ENCODE measurements at regions not wholly inside any gene's neighbourhood (a gene's known extent, or its start where the extent isn't known, plus 50 kb on each side); places are given as distances from the start of the nearest gene placed in this dataset.
"Not testable (repeated sequence)": the region's sequence is repeated elsewhere in the genome, so short reads cannot be mapped to it uniquely, and the experiment has no call there.

DNA sequence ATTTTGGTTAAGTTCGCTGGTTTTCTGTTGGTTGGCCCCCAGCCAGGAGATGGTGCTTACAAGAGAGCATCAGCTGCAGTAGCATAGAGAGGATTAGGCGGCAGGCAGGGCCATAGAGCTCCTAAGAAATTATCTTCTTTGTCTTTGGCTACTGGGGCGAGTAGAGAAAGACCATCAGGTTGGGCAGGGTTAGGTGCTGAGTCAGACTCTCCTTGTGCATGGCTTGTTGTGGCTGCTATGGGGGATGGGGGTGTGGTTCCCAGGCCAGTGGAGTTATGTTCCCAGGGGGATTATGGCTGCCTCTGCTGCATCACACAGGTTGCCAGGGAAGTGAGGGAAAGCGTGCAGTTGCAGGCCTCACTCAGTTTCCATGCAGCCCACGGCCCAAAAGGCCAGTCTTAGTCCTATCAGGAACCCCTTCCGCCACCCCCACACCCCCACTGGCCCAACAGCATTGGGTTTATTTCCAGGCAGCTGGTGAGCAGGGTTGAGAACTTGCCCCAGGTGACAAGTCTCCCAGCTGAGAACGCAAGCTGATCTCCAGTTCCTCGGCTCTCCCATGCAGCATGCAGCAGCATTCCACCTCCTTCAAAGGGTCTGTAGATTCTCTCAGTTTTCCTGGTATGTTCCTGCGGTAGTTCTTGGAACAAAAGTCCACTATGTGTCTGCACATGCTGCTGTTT lies 243.7 kb downstream of the UTRN start:
- ATAC-seq, result no peak
- Mint-ChIP-seq H3K27ac (no peak overlapping the region), H3K4me1 (peaks cover 6% of the 10 kb centered on the region), H3K9me3 (ENCODE audit: low read depth) (peaks cover 5% of the 10 kb centered on the region), H3K36me3 (peaks cover 83% of the 10 kb centered on the region), H3K4me3 (no peak overlapping the region), H3K27me3 (no peaks in the 10 kb centered on the region)
- CTCF ChIA-PET, result interaction anchor here (1.4 kb wide), 1 partner anchor 10 kb away, joined by 3 read pairs; no protein-coding TSS in a partner anchor
- no peak for DNase-seq

DNA sequence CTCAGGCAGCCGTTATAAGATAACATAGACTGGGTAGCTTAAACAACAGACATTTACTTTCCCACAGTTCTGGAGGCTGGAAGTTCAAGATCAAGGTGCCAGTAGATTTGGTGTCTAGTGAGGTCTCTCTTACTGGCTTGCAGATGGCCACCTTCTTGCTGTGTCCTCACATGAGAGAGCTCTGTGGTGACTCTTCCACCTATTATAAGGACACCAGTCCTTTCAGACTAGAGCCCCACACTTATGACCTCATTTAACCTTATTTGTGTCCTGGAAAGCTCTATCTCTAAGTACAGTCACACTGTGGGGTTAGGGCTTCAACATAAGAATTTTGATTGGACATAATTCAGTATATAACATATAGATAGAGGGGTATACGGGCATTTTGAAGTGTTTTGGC lies 245.0 kb downstream of the UTRN start:
- Mint-ChIP-seq H3K4me1 (peaks cover 6% of the 10 kb centered on the region), H3K9me3 (ENCODE audit: low read depth) (peaks cover 5% of the 10 kb centered on the region), H3K4me3 (no peak overlapping the region), H3K27me3 (no peaks in the 10 kb centered on the region), H3K36me3 (peaks cover 81% of the 10 kb centered on the region), H3K27ac (no peak overlapping the region)
- CTCF ChIA-PET, result no interaction called here
- DNase-seq (no peak), ATAC-seq (no peak)

GRCh38 chr6:144532238-144532637 lies 247.1 kb downstream of the UTRN start:
- CTCF ChIA-PET, result interaction anchor here (1.2 kb wide), 1 partner anchor 10 kb away, joined by 3 read pairs; no protein-coding TSS in a partner anchor
- not testable (repeated sequence) for H3K9me3 Mint-ChIP-seq (ENCODE audit: low read depth); H3K4me1 Mint-ChIP-seq; H3K27me3 Mint-ChIP-seq; ATAC-seq; H3K27ac Mint-ChIP-seq; DNase-seq; H3K4me3 Mint-ChIP-seq
- peaks cover 70% of the 10 kb centered on the region for H3K36me3 Mint-ChIP-seq

- Mint-ChIP-seq H3K9me3 (ENCODE audit: low read depth) (peaks cover 5% of the 10 kb centered on the region), H3K27me3 (no peaks in the 10 kb centered on the region), H3K4me1 (peaks cover 5% of the 10 kb centered on the region), H3K27ac (no peak overlapping the region), H3K36me3 (peaks cover 60% of the 10 kb centered on the region), H3K4me3 (no peak overlapping the region)
- ATAC-seq, result no peak
- CTCF ChIA-PET, result no interaction called here
- DNase-seq, result no peak
Measured at GRCh38 chr6:144534180-144534579, 249.0 kb downstream of the UTRN start.

- H3K4me3 Mint-ChIP-seq, result no peak overlapping the region
- no peaks in the 10 kb centered on the region for H3K27me3 Mint-ChIP-seq
- peaks cover 3% of the 10 kb centered on the region for H3K9me3 Mint-ChIP-seq (ENCODE audit: low read depth)
- no peak for DNase-seq
- CTCF ChIA-PET, result no interaction called here
- no peak overlapping the region for H3K27ac Mint-ChIP-seq
- peaks cover 2% of the 10 kb centered on the region for H3K4me1 Mint-ChIP-seq
- no peak for ATAC-seq
- peaks cover 59% of the 10 kb centered on the region for H3K36me3 Mint-ChIP-seq
Measured at GRCh38 chr6:144535630-144536029, 250.5 kb downstream of the UTRN start.

DNA sequence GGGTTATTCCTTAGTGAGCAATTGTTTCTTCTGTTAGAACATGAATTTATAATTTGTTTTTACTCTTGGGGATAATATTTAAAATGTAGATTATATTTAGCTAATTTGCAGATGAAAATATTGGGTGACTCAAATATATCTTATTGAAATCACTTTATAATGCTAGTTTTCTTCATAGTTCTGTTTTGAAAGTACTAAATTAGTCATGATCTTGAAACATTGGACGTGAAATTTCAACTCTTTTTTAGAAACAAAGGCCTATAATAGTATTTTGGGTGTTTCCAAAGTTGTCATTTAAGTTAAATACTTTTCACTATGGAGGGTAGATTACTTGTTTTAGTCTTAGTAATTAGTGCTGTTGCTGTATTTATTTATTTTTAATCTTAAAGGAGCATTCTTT lies 250.9 kb downstream of the UTRN start:
- no peak for DNase-seq
- H3K9me3 Mint-ChIP-seq (ENCODE audit: low read depth), result peaks cover 3% of the 10 kb centered on the region
- CTCF ChIA-PET, result no interaction called here
- peaks cover 2% of the 10 kb centered on the region for H3K4me1 Mint-ChIP-seq
- no peak overlapping the region for H3K4me3 Mint-ChIP-seq
- ATAC-seq, result no peak
- no peak overlapping the region for H3K27ac Mint-ChIP-seq
- H3K27me3 Mint-ChIP-seq, result no peaks in the 10 kb centered on the region
- H3K36me3 Mint-ChIP-seq, result peaks cover 59% of the 10 kb centered on the region

DNA sequence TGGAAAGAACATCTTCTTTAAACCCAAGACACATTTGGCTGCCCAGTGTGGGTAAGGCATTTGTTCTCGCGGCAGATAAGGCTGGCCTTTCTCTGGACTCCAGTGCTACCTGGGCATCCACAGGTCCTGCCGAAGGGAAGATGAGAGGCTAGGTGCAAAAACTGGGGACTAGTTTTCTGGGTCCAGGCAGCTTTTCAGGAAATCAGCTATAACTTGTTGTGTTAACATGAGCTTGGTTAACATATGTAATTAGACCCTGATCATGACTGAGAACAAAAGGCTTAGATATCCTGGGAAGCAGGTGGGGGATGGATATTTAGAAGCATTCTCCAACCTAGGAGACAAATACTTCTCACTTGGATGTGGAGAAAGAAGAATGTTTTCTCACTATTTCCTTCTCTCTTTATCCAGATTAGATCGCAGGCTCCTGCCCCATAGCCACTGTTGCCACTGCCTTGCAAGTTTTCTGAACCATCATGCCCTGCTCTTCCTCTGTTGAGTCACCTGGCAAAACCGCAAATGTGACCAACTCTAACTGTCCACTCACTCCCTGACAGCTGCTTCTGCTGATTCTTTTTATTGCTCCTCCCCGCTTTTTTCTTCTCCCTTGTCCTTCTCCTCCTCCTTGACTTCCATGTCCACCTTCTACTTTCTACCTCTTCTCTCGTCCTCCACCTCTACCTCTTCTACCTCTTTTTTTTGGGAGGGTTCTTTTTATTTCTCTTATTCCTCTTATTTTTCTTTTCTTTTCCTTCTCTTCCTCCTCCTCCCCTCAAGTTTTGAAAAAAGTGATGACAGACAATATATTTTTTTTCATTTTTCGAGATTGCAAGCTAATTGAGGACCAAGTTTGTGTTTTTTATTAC lies 258.1 kb downstream of the UTRN start:
- Mint-ChIP-seq H3K36me3 (peaks cover 66% of the 10 kb centered on the region), H3K4me1 (peaks cover 37% of the 10 kb centered on the region), H3K4me3 (no peak overlapping the region), H3K27ac (peak overlapping the region; percentile 54), H3K9me3 (ENCODE audit: low read depth) (peaks cover 6% of the 10 kb centered on the region), H3K27me3 (no peaks in the 10 kb centered on the region)
- CTCF ChIA-PET, result no interaction called here
- DNase-seq (peak; percentile 44), ATAC-seq (peak; percentile 31)

DNA sequence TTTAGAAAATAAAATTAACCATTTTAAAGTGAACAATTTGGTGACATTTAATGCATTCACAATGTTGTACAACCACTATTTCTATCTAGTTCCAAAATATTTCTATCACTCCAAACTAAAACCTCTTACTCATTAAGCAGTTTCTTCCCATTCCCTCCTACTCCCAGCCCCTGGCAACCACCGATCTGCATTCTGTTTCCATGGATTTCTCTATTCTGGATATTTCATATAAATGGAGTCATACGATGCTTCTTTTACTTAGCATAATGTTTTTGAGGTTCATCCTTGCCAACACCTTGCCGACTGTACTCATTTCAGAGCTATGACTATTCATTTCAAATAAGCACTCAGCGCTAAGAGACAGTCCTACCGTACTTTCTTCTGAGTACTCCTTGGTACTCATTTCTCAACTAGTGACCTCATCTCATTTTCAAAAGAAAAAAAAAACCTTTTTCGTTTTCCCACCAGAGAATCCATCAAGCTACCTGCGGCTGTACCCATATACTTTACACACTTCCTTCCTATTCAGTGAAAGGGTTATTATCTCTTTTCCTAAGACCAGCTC lies 259.2 kb downstream of the UTRN start:
- no peak for DNase-seq
- CTCF ChIA-PET, result interaction anchor here (0.6 kb wide), 1 partner anchor 18 kb away, joined by 3 read pairs; no protein-coding TSS in a partner anchor
- ATAC-seq, result peak; percentile 93
- H3K27ac Mint-ChIP-seq, result peak overlapping the region; percentile 21
- H3K4me1 Mint-ChIP-seq, result peaks cover 37% of the 10 kb centered on the region
- peaks cover 6% of the 10 kb centered on the region for H3K9me3 Mint-ChIP-seq (ENCODE audit: low read depth)
- H3K4me3 Mint-ChIP-seq, result no peak overlapping the region
- H3K36me3 Mint-ChIP-seq, result peaks cover 67% of the 10 kb centered on the region
- H3K27me3 Mint-ChIP-seq, result no peaks in the 10 kb centered on the region

DNA sequence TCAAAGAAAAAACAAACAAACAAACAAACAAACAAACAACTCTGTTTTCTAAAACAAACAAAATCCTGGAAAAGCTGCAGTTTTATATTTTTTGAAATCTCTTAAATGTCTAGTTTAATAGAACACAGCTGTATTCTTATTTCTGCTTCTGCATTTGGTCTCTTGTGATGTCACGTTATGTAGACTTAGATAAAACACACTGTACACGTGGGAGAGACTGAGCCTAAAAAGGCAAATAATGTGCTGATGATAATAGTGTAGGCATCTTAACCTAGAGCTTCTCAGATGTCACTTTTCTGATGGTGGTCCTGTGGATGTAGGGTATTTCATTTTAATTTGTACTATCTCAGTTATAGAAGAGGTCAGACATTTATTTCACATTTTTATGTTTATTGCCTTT lies 261.7 kb downstream of the UTRN start:
- peaks cover 71% of the 10 kb centered on the region for H3K36me3 Mint-ChIP-seq
- peaks cover 6% of the 10 kb centered on the region for H3K9me3 Mint-ChIP-seq (ENCODE audit: low read depth)
- no peak overlapping the region for H3K27ac Mint-ChIP-seq
- ATAC-seq, result no peak
- CTCF ChIA-PET, result interaction anchor here (1.6 kb wide), 1 partner anchor 22 kb away, joined by 4 read pairs; no protein-coding TSS in a partner anchor
- H3K4me1 Mint-ChIP-seq, result peaks cover 34% of the 10 kb centered on the region
- DNase-seq, result no peak
- no peaks in the 10 kb centered on the region for H3K27me3 Mint-ChIP-seq
- H3K4me3 Mint-ChIP-seq, result no peak overlapping the region

DNA sequence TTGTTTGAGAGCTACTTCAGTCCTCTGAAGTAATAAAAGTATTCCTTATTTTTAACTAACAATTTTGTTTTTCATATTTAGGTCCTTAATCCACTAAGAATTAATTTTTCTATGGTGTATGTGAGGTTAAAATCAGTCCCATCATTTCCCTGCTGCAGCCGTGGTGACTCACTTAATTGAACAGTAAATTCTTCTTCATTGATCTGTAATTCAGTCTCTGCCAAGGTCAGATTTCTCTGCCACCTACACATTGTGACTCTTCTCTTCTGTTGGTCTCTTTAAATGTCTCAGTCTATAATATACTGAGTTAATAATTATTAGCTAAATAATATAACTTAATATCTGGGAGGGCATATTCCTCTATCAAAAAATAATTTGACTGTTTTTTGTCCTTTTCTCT lies 262.3 kb downstream of the UTRN start:
- Mint-ChIP-seq H3K27me3 (no peaks in the 10 kb centered on the region), H3K36me3 (peaks cover 71% of the 10 kb centered on the region), H3K4me1 (peaks cover 28% of the 10 kb centered on the region), H3K27ac (no peak overlapping the region), H3K9me3 (ENCODE audit: low read depth) (peaks cover 6% of the 10 kb centered on the region), H3K4me3 (no peak overlapping the region)
- CTCF ChIA-PET, result interaction anchor here (1.6 kb wide), 1 partner anchor 22 kb away, joined by 4 read pairs; no protein-coding TSS in a partner anchor
- no peak for ATAC-seq
- DNase-seq, result no peak

DNA sequence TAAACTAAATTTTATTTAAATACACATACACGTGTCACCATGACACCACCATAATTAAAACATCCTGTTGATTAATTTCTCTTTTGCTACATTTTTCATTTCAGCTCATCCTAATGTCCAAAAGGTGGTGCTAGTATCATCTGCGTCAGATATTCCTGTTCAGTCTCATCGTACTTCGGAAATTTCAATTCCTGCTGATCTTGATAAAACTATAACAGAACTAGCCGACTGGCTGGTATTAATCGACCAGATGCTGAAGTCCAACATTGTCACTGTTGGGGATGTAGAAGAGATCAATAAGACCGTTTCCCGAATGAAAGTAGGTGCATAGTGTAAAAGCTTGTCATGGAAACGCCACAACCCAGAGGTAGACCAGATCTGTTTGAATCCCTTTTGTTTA lies 263.4 kb downstream of the UTRN start:
- Mint-ChIP-seq H3K9me3 (ENCODE audit: low read depth) (peaks cover 6% of the 10 kb centered on the region), H3K36me3 (peaks cover 67% of the 10 kb centered on the region)
- CTCF ChIA-PET, result interaction anchor here (1.4 kb wide), 1 partner anchor 18 kb away, joined by 4 read pairs; no protein-coding TSS in a partner anchor

DNA sequence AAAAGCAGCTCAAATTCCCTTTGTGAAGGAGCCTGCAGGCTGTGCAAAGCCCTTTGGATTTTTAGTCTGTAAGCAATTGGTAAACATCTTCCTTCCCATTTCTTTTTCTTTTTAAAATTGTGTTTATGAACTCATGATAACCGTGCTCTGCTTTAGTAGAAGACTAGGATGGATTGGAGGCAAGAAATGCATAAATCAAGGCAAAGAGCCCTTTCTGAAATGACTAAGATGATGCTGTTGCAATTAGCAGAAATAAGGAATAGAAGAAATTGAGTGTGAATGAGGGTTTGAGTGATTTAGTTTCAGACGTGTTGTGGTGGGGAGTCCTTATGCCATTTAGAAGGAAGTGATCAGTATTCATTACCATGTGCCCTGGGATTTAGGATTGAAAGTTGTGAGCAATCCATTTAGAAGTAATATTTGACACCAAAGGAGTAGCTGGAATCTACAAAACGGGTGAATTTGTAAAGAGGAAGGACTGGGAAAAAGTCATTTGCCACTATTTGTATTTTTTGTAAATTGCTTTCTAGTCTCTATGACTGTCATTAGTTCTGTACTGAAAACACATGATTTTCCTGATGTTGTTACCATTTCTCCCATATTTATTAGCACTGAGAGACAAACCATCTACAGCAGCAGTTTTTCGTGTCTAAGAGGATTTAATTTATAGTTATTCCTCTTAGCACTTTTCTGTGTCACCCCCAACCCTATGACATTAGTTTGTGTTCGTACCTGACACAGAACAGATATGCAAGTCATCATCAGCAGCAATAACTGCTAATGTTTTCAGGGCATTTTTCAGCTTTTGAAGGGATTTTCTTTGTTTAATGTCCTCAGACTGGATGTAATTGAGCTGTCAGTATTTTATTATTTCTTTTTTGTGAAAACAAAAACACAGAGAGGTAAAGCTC lies 265.0 kb downstream of the UTRN start:
- Mint-ChIP-seq H3K4me1 (peaks cover 4% of the 10 kb centered on the region), H3K27me3 (no peaks in the 10 kb centered on the region), H3K36me3 (peaks cover 64% of the 10 kb centered on the region), H3K9me3 (ENCODE audit: low read depth) (peaks cover 3% of the 10 kb centered on the region), H3K4me3 (no peak overlapping the region), H3K27ac (peak overlapping the region; percentile 2)
- ATAC-seq (no peak), DNase-seq (no peak)
- CTCF ChIA-PET, result interaction anchor here (1.0 to 1.4 kb wide), 2 partner anchors 17 to 34 kb away, joined by 3 to 4 read pairs; no protein-coding TSS in a partner anchor

More for the DNA sequence above, 263.4 kb downstream of the UTRN start:
- H3K4me3 Mint-ChIP-seq, result no peak overlapping the region
- H3K27ac Mint-ChIP-seq, result no peak overlapping the region
- ATAC-seq (no peak), DNase-seq (no peak)
- no peaks in the 10 kb centered on the region for H3K27me3 Mint-ChIP-seq
- peaks cover 18% of the 10 kb centered on the region for H3K4me1 Mint-ChIP-seq

DNA sequence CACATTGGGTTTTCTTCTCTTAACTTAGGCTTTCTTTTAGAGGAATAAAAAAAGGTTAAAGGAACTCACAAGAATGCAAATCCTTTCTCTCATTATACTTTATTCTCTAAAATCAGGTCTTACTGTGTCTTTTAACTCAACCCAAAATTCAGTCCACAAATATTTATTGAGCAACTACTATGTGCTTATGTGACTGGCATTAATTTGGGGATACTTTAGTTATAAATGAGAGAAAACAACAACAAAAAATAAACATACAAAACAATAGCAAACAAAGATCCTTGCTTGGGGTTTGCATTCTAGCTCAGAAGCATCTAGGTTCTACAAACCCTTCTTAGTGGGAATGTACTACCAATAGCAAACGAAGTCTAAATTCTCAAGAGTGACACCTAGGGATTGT lies 266.2 kb downstream of the UTRN start:
- peaks cover 67% of the 10 kb centered on the region for H3K36me3 Mint-ChIP-seq
- CTCF ChIA-PET, result no interaction called here
- ATAC-seq, result no peak
- no peak overlapping the region for H3K4me3 Mint-ChIP-seq
- no peak for DNase-seq
- H3K9me3 Mint-ChIP-seq (ENCODE audit: low read depth), result no peaks in the 10 kb centered on the region
- no peak overlapping the region for H3K27ac Mint-ChIP-seq
- no peaks in the 10 kb centered on the region for H3K27me3 Mint-ChIP-seq
- no peaks in the 10 kb centered on the region for H3K4me1 Mint-ChIP-seq
